Adrenal gland (tissue), 5 donors: ENCODE measurements at regions not wholly inside any gene's neighbourhood (a gene's known extent, or its start where the extent isn't known, plus 50 kb on each side); places are given as distances from the start of the nearest gene placed in this dataset.

Experiments
- POLR2A ChIP-seq, 2 donors: fragments of 450-650 bp; IDR thresholded peaks; one replicate each; pipeline ENCODE4 v1.6.1; 2017; ENCODE audit warnings: antibody characterized with exemption in 2 of 2, mild to moderate bottlenecking in 2 of 2, moderate library complexity in 1 of 2
- TF ChIP-seq, protein P1 (sequence below), 6 experiments: fragments of 450-650 bp in 4 of 6; fragments of 200-600 bp in 2 of 6; sonication (generic) in 1 of 6; IDR thresholded peaks; 1 replicate in 5 of 6; 2 replicates in 1 of 6; pipeline versions ENCODE4 v1.5.1 to v1.8.0; 2016 to 2021; ENCODE audit warnings: antibody characterized with exemption in 6 of 6, mild to moderate bottlenecking in 2 of 6, moderate library complexity in 1 of 6
- donor health status: DM: no; HTN: no; CAD: no.

DNA sequence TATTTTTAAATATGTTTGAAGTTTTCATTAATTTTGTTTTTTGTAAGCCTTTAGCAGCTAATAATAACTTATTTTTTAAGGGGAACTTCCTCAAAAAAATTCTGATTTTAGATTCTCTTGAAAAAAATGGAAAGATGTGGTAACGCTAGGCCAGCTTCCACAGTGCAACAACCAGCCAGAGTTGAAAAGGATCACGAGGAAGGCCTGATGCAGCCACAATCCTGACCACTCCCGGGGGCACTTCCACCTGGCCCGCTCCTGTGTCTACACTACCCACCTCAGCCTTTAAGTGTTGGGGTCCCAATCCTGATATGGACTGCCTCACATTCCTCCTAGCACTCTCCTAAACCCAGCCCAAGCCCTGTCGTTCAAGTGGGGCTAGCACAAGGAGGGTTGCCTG is 101.1 kb downstream of the TMEM17 start:
- TF ChIP-seq, protein P1, sequence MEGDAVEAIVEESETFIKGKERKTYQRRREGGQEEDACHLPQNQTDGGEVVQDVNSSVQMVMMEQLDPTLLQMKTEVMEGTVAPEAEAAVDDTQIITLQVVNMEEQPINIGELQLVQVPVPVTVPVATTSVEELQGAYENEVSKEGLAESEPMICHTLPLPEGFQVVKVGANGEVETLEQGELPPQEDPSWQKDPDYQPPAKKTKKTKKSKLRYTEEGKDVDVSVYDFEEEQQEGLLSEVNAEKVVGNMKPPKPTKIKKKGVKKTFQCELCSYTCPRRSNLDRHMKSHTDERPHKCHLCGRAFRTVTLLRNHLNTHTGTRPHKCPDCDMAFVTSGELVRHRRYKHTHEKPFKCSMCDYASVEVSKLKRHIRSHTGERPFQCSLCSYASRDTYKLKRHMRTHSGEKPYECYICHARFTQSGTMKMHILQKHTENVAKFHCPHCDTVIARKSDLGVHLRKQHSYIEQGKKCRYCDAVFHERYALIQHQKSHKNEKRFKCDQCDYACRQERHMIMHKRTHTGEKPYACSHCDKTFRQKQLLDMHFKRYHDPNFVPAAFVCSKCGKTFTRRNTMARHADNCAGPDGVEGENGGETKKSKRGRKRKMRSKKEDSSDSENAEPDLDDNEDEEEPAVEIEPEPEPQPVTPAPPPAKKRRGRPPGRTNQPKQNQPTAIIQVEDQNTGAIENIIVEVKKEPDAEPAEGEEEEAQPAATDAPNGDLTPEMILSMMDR (IDR thresholded peaks at IDR 0.05): no peak
- TF ChIP-seq POLR2A (IDR thresholded peaks at IDR 0.05): no peak
